Activated CD4-positive, alpha-beta T cell treated with anti-CD3 and anti-CD28 coated beads, Interleukin-2, amount 10 ng/mL, durations not matched to agents 7 days and 5 days (primary cell): ENCODE measurements at regions not wholly inside any gene's neighbourhood (a gene's known extent, or its start where the extent isn't known, plus 50 kb on each side); places are given as distances from the start of the nearest gene placed in this dataset.

Experiments
- CTCF ChIA-PET: fragments of 350-600 bp; sonication (Branson Sonifier 250); formaldehyde crosslinking; loops from one replicate; lab custom pipeline; 2021; ENCODE audit warnings: antibody characterized with exemption; lab: Charles Lee
- POLR2A ChIA-PET: fragments of 350-600 bp; sonication (Branson Sonifier 250); formaldehyde crosslinking; loops from one replicate; lab custom pipeline; 2021; ENCODE audit warnings: antibody characterized with exemption; lab: Charles Lee
- DNase-seq: peaks from one replicate; pipeline ENCODE4 v3.0.0-alpha.2; 2020
- H3K27ac Mint-ChIP-seq: one replicate; pipeline ENCODE4 v1.8.0; 2021; ENCODE audit warnings: mild to moderate bottlenecking, moderate library complexity, mixed read lengths
- H3K27me3 Mint-ChIP-seq: one replicate; pipeline ENCODE4 v1.8.0; 2021; ENCODE audit warnings: mixed read lengths
- H3K36me3 Mint-ChIP-seq: one replicate; pipeline ENCODE4 v1.8.0; 2021; ENCODE audit warnings: low read depth, mixed read lengths
- H3K4me1 Mint-ChIP-seq: one replicate; pipeline ENCODE4 v1.8.0; 2021; ENCODE audit warnings: mixed read lengths
- H3K4me3 Mint-ChIP-seq: one replicate; pipeline ENCODE4 v1.8.0; 2021; ENCODE audit warnings: mild to moderate bottlenecking, moderate library complexity, mixed read lengths
- H3K9me3 Mint-ChIP-seq: one replicate; pipeline ENCODE4 v1.8.0; 2021; ENCODE audit warnings: mixed read lengths

DNA sequence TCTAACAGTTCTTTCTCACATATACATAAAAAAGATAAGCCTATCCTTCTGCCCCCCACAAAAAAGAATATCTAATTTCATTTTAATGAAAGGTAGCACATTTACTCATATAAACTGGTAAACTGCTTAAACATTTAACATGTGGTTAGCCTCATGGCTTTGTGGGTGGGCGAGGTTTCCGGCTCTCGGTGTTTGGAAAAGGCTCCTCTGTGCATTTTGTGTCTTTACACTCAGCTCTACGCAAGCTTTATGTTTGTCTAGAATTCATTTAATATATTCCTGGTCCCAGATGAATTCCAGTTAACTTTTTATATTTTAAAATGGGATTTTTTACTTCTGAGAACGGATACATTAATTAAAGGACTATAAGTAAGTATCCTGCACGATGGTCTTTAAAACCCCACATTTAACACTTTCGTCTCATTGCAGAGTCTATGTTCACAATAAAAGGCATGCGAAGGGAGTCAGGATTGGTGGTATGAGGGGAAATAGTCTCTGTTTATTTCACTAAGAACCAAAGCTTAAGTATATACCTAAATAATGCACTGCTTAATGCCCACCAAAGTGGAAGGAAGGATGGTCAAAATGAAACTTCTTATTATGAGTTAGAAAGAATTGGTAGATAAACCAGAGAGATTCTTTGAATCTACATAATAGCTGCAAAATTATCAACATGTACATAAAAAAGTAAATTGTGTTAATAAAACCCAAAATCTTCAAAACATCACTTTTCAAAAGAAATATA lies 197.2 kb downstream of the CRPPA start:
- H3K4me1 Mint-ChIP-seq = peaks cover 12% of the 10 kb centered on the region
- peak overlapping the region; percentile 45 for H3K4me3 Mint-ChIP-seq
- peak; percentile 50 for DNase-seq
- H3K27ac Mint-ChIP-seq = peak overlapping the region; percentile 77
- POLR2A ChIA-PET = no interaction called here
- peaks cover 10% of the 10 kb centered on the region for H3K9me3 Mint-ChIP-seq
- H3K27me3 Mint-ChIP-seq = peaks cover 3% of the 10 kb centered on the region
- CTCF ChIA-PET = no interaction called here
- no peaks in the 10 kb centered on the region for H3K36me3 Mint-ChIP-seq

DNA sequence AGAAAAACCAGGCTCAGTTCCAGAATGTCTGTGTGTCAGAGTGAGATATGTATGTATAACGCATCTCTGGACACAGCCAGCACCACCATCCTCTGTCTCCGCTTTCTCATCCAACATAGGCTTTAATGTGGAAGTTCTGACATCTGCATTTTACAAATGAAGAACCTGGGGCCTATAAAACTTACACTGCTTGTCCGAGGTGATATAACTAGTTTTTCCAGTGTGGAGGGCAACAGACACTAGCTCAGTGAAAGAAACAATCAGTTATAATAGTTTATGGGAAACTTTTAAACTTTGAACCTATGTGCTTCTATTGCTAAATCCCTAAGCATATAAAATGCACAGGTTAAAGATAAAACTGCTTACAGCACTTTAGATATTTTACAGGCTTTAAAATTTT lies 208.7 kb downstream of the CRPPA start:
- H3K36me3 Mint-ChIP-seq = no peaks in the 10 kb centered on the region
- ChIA-PET CTCF (no interaction called here), POLR2A (no interaction called here)
- no peak for DNase-seq
- no peak overlapping the region for H3K4me3 Mint-ChIP-seq
- no peaks in the 10 kb centered on the region for H3K27me3 Mint-ChIP-seq
- no peak overlapping the region for H3K27ac Mint-ChIP-seq
- H3K4me1 Mint-ChIP-seq = peaks cover 5% of the 10 kb centered on the region
- H3K9me3 Mint-ChIP-seq = no peaks in the 10 kb centered on the region

DNA sequence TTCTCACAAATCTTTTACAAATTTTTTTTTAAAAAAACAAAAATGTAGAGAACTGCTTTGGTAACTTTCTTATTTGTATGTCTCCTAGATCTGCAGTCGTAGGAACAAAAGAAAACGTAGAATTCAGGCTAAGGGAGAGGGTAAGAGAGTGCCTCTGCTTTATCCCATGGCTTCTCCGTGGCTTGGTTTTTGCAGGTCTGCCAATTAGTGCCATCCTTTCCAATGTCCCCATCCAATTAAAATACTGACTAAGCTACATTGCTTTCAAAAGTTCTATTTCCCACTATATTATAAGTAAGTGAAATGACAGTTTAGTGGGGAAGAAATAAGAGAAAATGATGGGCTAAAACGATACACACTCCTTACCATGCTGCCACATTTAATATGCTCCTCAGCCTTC lies 209.3 kb downstream of the CRPPA start:
- no peaks in the 10 kb centered on the region for H3K27me3 Mint-ChIP-seq
- CTCF ChIA-PET = no interaction called here
- no peak overlapping the region for H3K27ac Mint-ChIP-seq
- H3K9me3 Mint-ChIP-seq = no peaks in the 10 kb centered on the region
- no peaks in the 10 kb centered on the region for H3K36me3 Mint-ChIP-seq
- H3K4me3 Mint-ChIP-seq = no peak overlapping the region
- no peak for DNase-seq
- peaks cover 5% of the 10 kb centered on the region for H3K4me1 Mint-ChIP-seq
- POLR2A ChIA-PET = no interaction called here

DNA sequence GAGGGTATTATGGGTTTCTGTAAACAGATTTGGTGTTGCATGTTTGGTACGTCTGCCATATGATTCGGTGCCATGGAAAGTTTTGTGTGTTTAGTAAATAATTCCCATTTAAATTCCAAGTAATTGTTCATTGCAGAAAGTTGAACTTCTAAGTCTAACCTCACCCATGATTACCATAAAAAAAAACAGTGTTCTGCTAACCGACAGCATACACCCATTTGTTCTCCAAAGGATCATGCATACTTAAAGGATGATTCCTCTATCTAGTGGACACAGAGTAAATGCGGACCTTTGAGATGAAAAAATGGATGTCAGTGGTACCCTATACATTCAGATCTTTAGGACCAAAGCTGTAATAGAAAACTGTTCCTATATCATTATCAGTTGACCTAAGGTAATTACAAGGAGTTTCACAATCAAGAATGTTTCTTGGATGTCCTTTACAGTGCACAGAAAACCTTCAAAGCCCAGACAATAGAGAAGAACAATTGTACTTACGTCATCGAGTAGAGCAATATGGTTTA lies 209.9 kb downstream of the CRPPA start:
- Mint-ChIP-seq H3K27me3 (no peaks in the 10 kb centered on the region), H3K27ac (no peak overlapping the region), H3K4me1 (peaks cover 5% of the 10 kb centered on the region), H3K4me3 (no peak overlapping the region), H3K9me3 (no peaks in the 10 kb centered on the region), H3K36me3 (no peaks in the 10 kb centered on the region)
- ChIA-PET POLR2A (no interaction called here), CTCF (no interaction called here)
- no peak for DNase-seq

DNA sequence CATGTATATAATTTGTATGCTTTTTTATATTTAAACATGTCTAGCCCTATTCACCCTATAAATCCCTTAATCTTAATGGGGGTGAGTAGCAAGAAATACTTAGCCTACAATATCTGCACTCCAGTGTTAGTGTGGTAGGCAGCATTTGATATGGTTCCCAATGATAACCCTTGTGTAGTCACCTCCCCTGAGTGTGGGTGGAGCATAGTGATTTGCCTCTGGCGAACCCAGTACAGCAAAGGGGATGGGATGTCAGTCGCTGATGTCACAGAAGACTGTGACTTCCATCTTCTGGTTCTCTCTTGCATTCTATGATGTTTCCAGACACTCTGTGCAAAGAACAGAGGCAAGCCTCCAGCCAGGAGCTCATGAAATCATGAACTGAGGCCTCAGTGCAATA lies 211.2 kb downstream of the CRPPA start:
- Mint-ChIP-seq H3K27ac (no peak overlapping the region), H3K36me3 (no peaks in the 10 kb centered on the region), H3K27me3 (no peaks in the 10 kb centered on the region), H3K4me3 (no peak overlapping the region), H3K9me3 (no peaks in the 10 kb centered on the region), H3K4me1 (peaks cover 5% of the 10 kb centered on the region)
- DNase-seq = no peak
- ChIA-PET CTCF (no interaction called here), POLR2A (no interaction called here)

DNA sequence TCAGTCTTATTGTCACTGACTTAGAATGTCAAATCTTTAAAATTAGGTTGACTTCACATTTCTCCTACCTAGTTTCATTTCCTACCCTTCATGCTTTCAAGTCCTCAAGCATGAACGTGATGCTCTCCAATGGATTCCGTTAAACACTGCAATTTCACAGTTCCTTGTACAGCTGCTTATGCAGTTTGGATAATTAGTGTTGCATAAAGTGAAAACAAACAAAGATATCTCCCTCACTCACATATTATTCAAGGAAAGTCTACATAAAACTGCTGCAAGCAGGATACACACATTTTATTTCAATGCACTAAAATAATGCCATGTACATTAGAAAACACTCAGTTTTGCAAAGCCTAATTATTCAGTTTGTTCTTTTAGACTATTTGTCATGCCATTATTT lies 214.0 kb downstream of the CRPPA start:
- Mint-ChIP-seq H3K4me3 (no peak overlapping the region), H3K9me3 (no peaks in the 10 kb centered on the region), H3K27ac (no peak overlapping the region), H3K36me3 (no peaks in the 10 kb centered on the region), H3K27me3 (no peaks in the 10 kb centered on the region), H3K4me1 (peaks cover 5% of the 10 kb centered on the region)
- ChIA-PET CTCF (no interaction called here), POLR2A (no interaction called here)
- no peak for DNase-seq

DNA sequence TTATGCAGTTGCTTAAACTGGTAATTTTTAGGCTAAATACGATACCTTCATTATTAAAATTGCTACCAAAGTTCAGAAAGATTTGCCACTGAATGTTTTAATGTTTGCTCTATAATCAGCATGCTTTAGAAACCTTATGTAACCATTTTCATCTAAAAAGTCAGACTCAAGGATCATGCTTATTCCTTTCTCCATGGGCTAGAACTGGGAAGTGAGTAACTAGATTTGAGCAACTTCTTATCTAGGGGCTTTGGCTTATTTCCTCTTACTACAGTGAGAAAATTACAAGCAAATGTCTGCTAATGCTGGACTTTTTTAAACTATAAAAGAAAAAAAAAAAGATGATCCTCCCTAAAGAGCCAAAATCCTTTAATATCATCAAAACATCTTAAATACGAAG lies 215.9 kb downstream of the CRPPA start:
- Mint-ChIP-seq H3K9me3 (peaks cover 2% of the 10 kb centered on the region), H3K36me3 (no peaks in the 10 kb centered on the region), H3K4me1 (no peaks in the 10 kb centered on the region), H3K27me3 (no peaks in the 10 kb centered on the region), H3K27ac (no peak overlapping the region), H3K4me3 (no peak overlapping the region)
- ChIA-PET POLR2A (no interaction called here), CTCF (no interaction called here)
- no peak for DNase-seq

DNA sequence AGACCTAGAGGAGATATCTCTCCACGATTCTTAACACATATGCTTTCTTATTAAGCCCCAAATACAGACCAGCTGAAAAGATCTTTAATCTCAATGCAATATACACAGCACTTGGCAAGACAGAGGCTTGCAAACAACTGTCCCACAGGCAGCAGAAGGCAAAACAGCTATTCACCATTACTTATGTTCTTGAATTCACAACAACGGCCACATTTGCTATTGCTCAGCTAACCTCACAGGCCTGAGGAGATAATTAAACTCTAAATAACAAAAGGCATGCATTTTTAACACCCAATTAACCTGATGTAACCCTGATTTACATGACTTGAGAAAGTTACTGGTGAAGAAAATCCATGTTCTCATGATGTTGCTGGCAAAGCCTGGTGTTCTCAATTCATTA lies 216.4 kb downstream of the CRPPA start:
- Mint-ChIP-seq H3K27ac (no peak overlapping the region), H3K27me3 (no peaks in the 10 kb centered on the region), H3K9me3 (peaks cover 2% of the 10 kb centered on the region), H3K4me1 (no peaks in the 10 kb centered on the region), H3K36me3 (no peaks in the 10 kb centered on the region), H3K4me3 (no peak overlapping the region)
- POLR2A ChIA-PET = no interaction called here
- no peak for DNase-seq
- CTCF ChIA-PET = no interaction called here

DNA sequence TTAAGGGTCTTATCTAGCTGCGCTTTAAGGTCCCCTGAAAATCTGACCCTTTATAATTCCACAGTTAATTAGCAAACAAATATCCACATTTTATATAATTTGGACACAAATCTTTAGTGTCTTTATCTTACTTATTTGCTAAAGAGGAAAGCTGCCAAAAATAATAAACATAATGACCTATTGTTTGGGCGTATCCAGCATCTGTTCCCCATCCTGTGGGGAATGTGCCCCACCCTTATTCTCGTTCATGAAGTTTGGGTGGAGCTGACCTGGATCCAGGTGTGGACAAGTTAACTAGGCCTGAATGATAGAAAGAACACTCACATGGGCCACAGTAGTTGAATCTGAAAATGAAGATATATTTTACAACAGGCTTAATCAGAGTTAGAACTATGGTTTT lies 218.3 kb downstream of the CRPPA start:
- no peaks in the 10 kb centered on the region for H3K4me1 Mint-ChIP-seq
- H3K4me3 Mint-ChIP-seq = no peak overlapping the region
- no peak for DNase-seq
- no peak overlapping the region for H3K27ac Mint-ChIP-seq
- ChIA-PET POLR2A (no interaction called here), CTCF (no interaction called here)
- peaks cover 2% of the 10 kb centered on the region for H3K9me3 Mint-ChIP-seq
- no peaks in the 10 kb centered on the region for H3K36me3 Mint-ChIP-seq
- H3K27me3 Mint-ChIP-seq = no peaks in the 10 kb centered on the region

DNA sequence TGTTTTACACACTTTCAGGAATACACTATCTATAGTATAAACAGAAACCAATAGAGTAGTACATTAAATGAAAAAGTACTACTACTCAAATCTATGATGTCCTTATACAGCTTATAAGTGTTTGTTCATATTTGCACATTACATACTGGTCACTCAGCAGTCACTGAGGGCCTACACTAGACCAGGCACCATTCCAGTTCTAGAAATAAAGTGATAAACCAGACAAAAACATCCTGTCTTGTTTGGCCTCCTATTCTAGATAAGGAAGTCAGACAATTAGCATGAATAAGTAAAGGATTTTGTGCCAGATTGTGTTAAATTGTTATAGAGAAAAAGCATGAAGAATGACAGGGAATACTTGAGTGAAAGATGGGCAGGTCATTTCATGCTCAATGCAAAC lies 219.0 kb downstream of the CRPPA start:
- no peaks in the 10 kb centered on the region for H3K4me1 Mint-ChIP-seq
- H3K27ac Mint-ChIP-seq = no peak overlapping the region
- no peaks in the 10 kb centered on the region for H3K27me3 Mint-ChIP-seq
- H3K4me3 Mint-ChIP-seq = no peak overlapping the region
- H3K9me3 Mint-ChIP-seq = peaks cover 2% of the 10 kb centered on the region
- CTCF ChIA-PET = interaction anchor here (1.0 kb wide), 1 partner anchor 362 kb away, joined by 3 read pairs; no protein-coding TSS in a partner anchor
- no peak for DNase-seq
- POLR2A ChIA-PET = no interaction called here
- H3K36me3 Mint-ChIP-seq = no peaks in the 10 kb centered on the region

DNA sequence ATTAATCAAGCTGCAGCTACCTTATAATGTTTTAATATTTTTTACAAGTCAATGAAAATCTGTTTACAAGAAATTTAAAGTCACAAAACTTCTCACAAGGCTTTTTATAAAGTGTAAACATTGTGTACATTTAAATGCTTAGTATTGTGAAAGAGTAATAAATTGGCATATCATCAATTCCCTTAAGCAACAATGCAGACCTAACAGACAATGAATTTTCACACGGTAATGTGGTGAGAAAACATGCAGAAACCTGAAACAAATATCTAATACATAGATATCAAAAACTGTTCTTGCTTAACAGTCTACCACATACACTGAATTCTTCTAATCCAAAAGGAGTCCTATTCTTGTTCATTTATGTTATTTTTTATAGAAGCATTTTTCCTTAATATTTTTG lies 220.7 kb downstream of the CRPPA start:
- CTCF ChIA-PET = no interaction called here
- Mint-ChIP-seq H3K27ac (no peak overlapping the region), H3K4me1 (no peaks in the 10 kb centered on the region), H3K9me3 (peaks cover 2% of the 10 kb centered on the region), H3K4me3 (no peak overlapping the region), H3K36me3 (no peaks in the 10 kb centered on the region), H3K27me3 (no peaks in the 10 kb centered on the region)
- POLR2A ChIA-PET = no interaction called here
- no peak for DNase-seq

DNA sequence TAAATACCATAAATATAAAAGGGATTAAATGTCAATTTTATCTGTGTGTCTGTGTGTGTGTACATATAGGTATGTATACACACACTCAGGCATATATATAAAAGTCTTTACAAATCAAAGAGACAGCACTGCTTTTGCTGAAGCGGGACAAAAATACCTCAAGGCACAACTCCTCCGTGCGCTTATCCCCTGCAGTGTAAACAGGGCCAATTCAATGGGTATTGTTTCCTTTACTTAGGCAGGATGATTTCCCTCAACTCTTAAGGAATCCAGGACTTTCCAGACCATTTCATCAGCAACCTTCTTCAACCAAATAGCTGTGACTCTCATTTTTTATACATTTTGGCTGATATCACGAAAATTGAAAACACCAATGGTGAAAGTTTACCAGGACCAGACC lies 227.7 kb downstream of the CRPPA start:
- Mint-ChIP-seq H3K27ac (no peak overlapping the region), H3K4me3 (no peak overlapping the region), H3K36me3 (no peaks in the 10 kb centered on the region), H3K27me3 (no peaks in the 10 kb centered on the region), H3K9me3 (no peaks in the 10 kb centered on the region), H3K4me1 (no peaks in the 10 kb centered on the region)
- ChIA-PET CTCF (no interaction called here), POLR2A (no interaction called here)
- no peak for DNase-seq

DNA sequence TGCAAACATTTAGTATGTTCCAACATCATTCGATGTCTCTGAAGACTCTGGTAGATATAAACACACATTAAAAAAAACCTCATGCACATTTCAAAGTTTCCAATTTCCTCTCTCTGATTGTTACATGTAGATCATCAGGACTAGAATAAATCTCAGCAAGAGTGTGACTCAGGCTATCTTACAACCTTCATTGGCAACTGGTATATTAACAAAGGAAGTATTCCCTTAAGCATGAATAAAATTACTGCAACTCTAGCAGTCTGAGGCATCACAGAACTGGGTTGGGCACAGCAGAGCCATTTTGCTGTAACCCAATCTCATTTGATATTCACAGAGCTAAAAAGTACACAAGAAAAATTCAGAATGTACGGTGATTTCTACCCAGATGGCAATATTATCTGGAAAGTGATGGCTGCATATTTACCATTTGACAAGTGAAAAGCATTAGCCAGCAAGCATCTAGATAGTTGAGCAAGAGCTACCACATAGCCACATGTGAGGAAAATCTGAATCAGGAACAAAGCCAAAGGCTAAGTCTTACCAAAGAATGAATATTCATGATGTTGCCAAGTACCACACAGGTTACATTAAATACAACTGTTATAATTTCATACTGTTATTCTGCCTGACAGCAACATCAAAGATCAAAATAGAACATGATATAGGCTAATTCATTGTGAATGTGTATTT lies 232.2 kb downstream of the CRPPA start:
- Mint-ChIP-seq H3K36me3 (no peaks in the 10 kb centered on the region), H3K27ac (no peak overlapping the region), H3K4me1 (no peaks in the 10 kb centered on the region), H3K9me3 (no peaks in the 10 kb centered on the region), H3K4me3 (no peak overlapping the region), H3K27me3 (no peaks in the 10 kb centered on the region)
- no peak for DNase-seq
- CTCF ChIA-PET = no interaction called here
- POLR2A ChIA-PET = no interaction called here
